H9 (cell line): ENCODE measurements at regions not wholly inside any gene's neighbourhood (a gene's known extent, or its start where the extent isn't known, plus 50 kb on each side); places are given as distances from the start of the nearest gene placed in this dataset.

Experiments used
- DNase-seq: peaks from one replicate; pipeline ENCODE4 v3.0.0-alpha.2; 2017
- H2AFZ ChIP-seq: one replicate; pipeline ENCODE4 v1.6.1; 2013; ENCODE audit warnings: mild to moderate bottlenecking, low read length, control low read depth, moderate library complexity
- H2AK5ac ChIP-seq: 2 replicates; pipeline ENCODE4 v1.6.1; 2013; ENCODE audit warnings: low read length, control low read depth, mixed read lengths; ENCODE audit not compliant: insufficient read length
- H2BK120ac ChIP-seq: one replicate; pipeline ENCODE4 v1.6.1; 2013; ENCODE audit warnings: low read depth, mild to moderate bottlenecking, low read length, control low read depth, inconsistent platforms; ENCODE audit not compliant: poor library complexity, severe bottlenecking
- H2BK12ac ChIP-seq: 2 replicates; pipeline ENCODE4 v1.6.1; 2013; ENCODE audit warnings: low read length, control low read depth, mixed read lengths, low read depth; ENCODE audit not compliant: insufficient read length
- H2BK15ac ChIP-seq: 2 replicates; pipeline ENCODE4 v1.6.1; 2013; ENCODE audit warnings: low read depth, low read length, control low read depth
- H2BK20ac ChIP-seq: one replicate; pipeline ENCODE4 v1.6.1; 2013; ENCODE audit warnings: low read depth, mild to moderate bottlenecking, low read length, control low read depth, inconsistent platforms; ENCODE audit not compliant: poor library complexity, severe bottlenecking
- H2BK5ac ChIP-seq: 2 replicates; pipeline ENCODE4 v1.6.1; 2013; ENCODE audit warnings: low read length, control low read depth, mixed read lengths; ENCODE audit not compliant: insufficient read length
- H3K14ac ChIP-seq: 2 replicates; pipeline ENCODE4 v1.6.1; 2013; ENCODE audit warnings: low read length, control low read depth; ENCODE audit not compliant: insufficient read depth
- H3K18ac ChIP-seq: 2 replicates; pipeline ENCODE4 v1.6.1; 2013; ENCODE audit warnings: low read depth, mild to moderate bottlenecking, mixed read lengths, low read length, control low read depth; ENCODE audit not compliant: insufficient read length
- H3K23ac ChIP-seq: 2 replicates; pipeline ENCODE4 v1.6.1; 2013; ENCODE audit warnings: low read length, control low read depth, mixed read lengths, low read depth; ENCODE audit not compliant: insufficient read length
- H3K23me2 ChIP-seq: 2 replicates; pipeline ENCODE4 v1.6.1; 2013; ENCODE audit warnings: low read depth, mild to moderate bottlenecking, mixed read lengths, low read length, control low read depth; ENCODE audit not compliant: insufficient read length, poor library complexity, severe bottlenecking
- H3K27ac ChIP-seq: 2 replicates; pipeline ENCODE4 v1.5.1; 2013; ENCODE audit warnings: low read length, control low read depth, mixed read lengths, low read depth; ENCODE audit not compliant: insufficient read length
- H3K27me3 ChIP-seq: 2 replicates; pipeline ENCODE4 v1.6.1; 2013; ENCODE audit warnings: low read length, control low read depth, inconsistent platforms; ENCODE audit not compliant: insufficient read depth
- H3K4ac ChIP-seq: 2 replicates; pipeline ENCODE4 v1.6.1; 2013; ENCODE audit warnings: low read depth, mild to moderate bottlenecking, control low read depth, inconsistent platforms, low read length, moderate library complexity
- H3K4me1 ChIP-seq: 2 replicates; pipeline ENCODE4 v1.6.1; 2013; ENCODE audit warnings: low read length, control low read depth, inconsistent platforms; ENCODE audit not compliant: insufficient read depth
- H3K4me2 ChIP-seq: 2 replicates; pipeline ENCODE4 v1.6.1; 2013; ENCODE audit warnings: low read length, control low read depth, mixed read lengths; ENCODE audit not compliant: insufficient read length, insufficient read depth
- H3K56ac ChIP-seq: 2 replicates; pipeline ENCODE4 v1.6.1; 2013; ENCODE audit warnings: low read depth, mild to moderate bottlenecking, mixed read lengths, low read length, control low read depth; ENCODE audit not compliant: insufficient read length
- H3K79me1 ChIP-seq: 2 replicates; pipeline ENCODE4 v1.6.1; 2013; ENCODE audit warnings: low read depth, mild to moderate bottlenecking, moderate library complexity, low read length, control low read depth, inconsistent platforms; ENCODE audit not compliant: insufficient read depth, poor library complexity, severe bottlenecking
- H3K79me2 ChIP-seq: 2 replicates; pipeline ENCODE4 v1.6.1; 2013; ENCODE audit warnings: low read length, control low read depth, inconsistent platforms; ENCODE audit not compliant: insufficient read depth
- H3K9ac ChIP-seq: 2 replicates; pipeline ENCODE4 v1.6.1; 2013; ENCODE audit warnings: low read length, control low read depth, mixed read lengths; ENCODE audit not compliant: insufficient read length; ENCODE audit errors: extremely low read depth
- H3K9me3 ChIP-seq: one replicate; pipeline ENCODE4 v1.6.1; 2013; ENCODE audit warnings: low read depth, low read length, inconsistent platforms; ENCODE audit not compliant: control insufficient read depth
- H3T11ph ChIP-seq: one replicate; pipeline ENCODE4 v1.6.1; 2013; ENCODE audit warnings: mild to moderate bottlenecking, low read length, control low read depth, inconsistent platforms
- H4K20me1 ChIP-seq: one replicate; pipeline ENCODE4 v1.6.1; 2013; ENCODE audit not compliant: control insufficient read depth, insufficient read length, insufficient read depth
- H4K5ac ChIP-seq: 2 replicates; pipeline ENCODE4 v1.6.1; 2013; ENCODE audit warnings: low read depth, mild to moderate bottlenecking, mixed read lengths, low read length, control low read depth; ENCODE audit not compliant: insufficient read length
- H4K8ac ChIP-seq: replicated peaks from 2 replicates; pipeline ENCODE4 v1.6.1; 2013; ENCODE audit warnings: low read length, control low read depth, mixed read lengths, low read depth; ENCODE audit not compliant: insufficient read length
- H4K91ac ChIP-seq: 2 replicates; pipeline ENCODE4 v1.6.1; 2013; ENCODE audit warnings: low read depth, mild to moderate bottlenecking, moderate library complexity, mixed read lengths, low read length, control low read depth; ENCODE audit not compliant: insufficient read length
- H3K27ac Mint-ChIP-seq, 3 experiments: 2 replicates in 2 of 3; 3 replicates in 1 of 3; pipeline ENCODE4 v1.8.0; 2020 to 2021; ENCODE audit warnings: mixed read lengths in 3 of 3, mild to moderate bottlenecking in 1 of 3, moderate library complexity in 1 of 3
- H3K27me3 Mint-ChIP-seq: 2 replicates; pipeline ENCODE4 v1.8.0; 2021; ENCODE audit warnings: low read depth, mild to moderate bottlenecking, moderate library complexity, mixed read lengths
- H3K36me3 Mint-ChIP-seq, 3 experiments: 2 replicates in 2 of 3; 3 replicates in 1 of 3; pipeline ENCODE4 v1.8.0; 2020 to 2021; ENCODE audit warnings: low read depth in 3 of 3, mixed read lengths in 3 of 3; ENCODE audit not compliant: insufficient read depth in 1 of 3
- H3K4me1 Mint-ChIP-seq, 2 experiments: 2 replicates each; pipeline ENCODE4 v1.8.0; 2020; ENCODE audit warnings: mixed read lengths in 2 of 2
- H3K4me3 Mint-ChIP-seq, 2 experiments: 2 replicates in 1 of 2; 3 replicates in 1 of 2; pipeline ENCODE4 v1.8.0; 2020 to 2021; ENCODE audit warnings: mild to moderate bottlenecking in 2 of 2, mixed read lengths in 2 of 2, moderate library complexity in 1 of 2
- H3K9me3 Mint-ChIP-seq, 2 experiments: 2 replicates in 1 of 2; 3 replicates in 1 of 2; pipeline ENCODE4 v1.8.0; 2020; ENCODE audit warnings: mild to moderate bottlenecking in 2 of 2, mixed read lengths in 2 of 2, moderate library complexity in 1 of 2
- CTCF ChIP-seq: fragments of 200-600 bp; sonication (generic); conservative IDR thresholded peaks from 3 replicates; pipeline ENCODE4 v1.8.0; 2021; ENCODE audit warnings: antibody characterized with exemption, mild to moderate bottlenecking
- WGBS: extraction: QIAGEN DNeasy Blood & Tissue Kit; methylation state at CpG from one replicate; pipeline ENCODE4 v1.1.7; 2013; ENCODE audit warnings: missing lambda C conversion rate, low lambda C conversion rate, mixed read lengths; ENCODE audit not compliant: insufficient read length; ENCODE audit errors: extremely low coverage; 5-methylcytosine and 5-hydroxymethylcytosine counted together

DNA sequence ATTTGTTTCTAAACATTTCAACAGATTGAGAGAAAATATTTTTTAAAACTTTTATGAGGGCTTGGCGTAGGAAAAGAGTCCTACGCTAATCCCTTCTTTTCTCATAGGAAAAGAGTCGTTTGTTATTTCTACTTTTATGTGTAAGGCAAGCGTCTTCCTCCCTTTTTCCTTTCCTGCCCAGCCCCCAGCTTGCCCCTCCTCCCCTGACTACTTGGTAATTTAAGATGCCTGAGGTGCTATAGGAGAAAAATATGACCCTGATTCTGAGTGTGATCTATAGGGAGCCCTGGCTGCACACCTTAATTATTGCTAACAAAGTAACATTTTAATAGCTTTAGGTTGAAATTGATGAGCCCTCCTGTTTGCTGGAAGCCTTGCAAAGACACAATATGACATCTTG is 373.6 kb downstream of the PBX1 start:
- DNase-seq, result no peak
- no peak overlapping the region for H4K91ac ChIP-seq
- H2BK120ac ChIP-seq, result no peak overlapping the region
- no peak overlapping the region for H3K18ac ChIP-seq
- no peaks in the 10 kb centered on the region for H4K20me1 ChIP-seq
- H3K27ac ChIP-seq, result no peak overlapping the region
- no peak overlapping the region for H3K4me2 ChIP-seq
- no peak overlapping the region for H2BK20ac ChIP-seq
- H3K79me2 ChIP-seq, result no peaks in the 10 kb centered on the region
- Mint-ChIP-seq H3K27me3 (peaks cover 2% of the 10 kb centered on the region; the same call in 1 of the 2 replicates), H3K36me3 (no peaks in the 10 kb centered on the region), H3K27ac (peak overlapping the region in 1 of 3 experiments; percentile 42; a peak in 1 of 7 replicates), H3K4me3 (no peak overlapping the region), H3K4me1 (peaks cover 21 to 31% of the 10 kb centered on the region in 2 experiments), H3K9me3 (no peaks in the 10 kb centered on the region)
- H3T11ph ChIP-seq, result no peak overlapping the region
- H3K56ac ChIP-seq, result no peak overlapping the region
- no peak overlapping the region for H3K23ac ChIP-seq
- no peak overlapping the region for H4K8ac ChIP-seq
- TF ChIP-seq CTCF, result no peak
- no peak overlapping the region for H2BK12ac ChIP-seq
- WGBS, result no CpG with 5 or more reads among the region's 4 CpGs
- H2AK5ac ChIP-seq, result no peak overlapping the region
- H2BK5ac ChIP-seq, result no peak overlapping the region
- H3K14ac ChIP-seq, result no peak overlapping the region
- no peak overlapping the region for H3K4ac ChIP-seq
- no peak overlapping the region for H2AFZ ChIP-seq
- no peak overlapping the region for H3K9ac ChIP-seq
- H3K27me3 ChIP-seq, result no peaks in the 10 kb centered on the region
- H3K4me1 ChIP-seq, result no peaks in the 10 kb centered on the region; the same call in 1 of the 2 replicates
- no peak overlapping the region for H2BK15ac ChIP-seq
- H3K23me2 ChIP-seq, result no peaks in the 10 kb centered on the region
- H3K9me3 ChIP-seq, result no peaks in the 10 kb centered on the region
- no peak overlapping the region for H4K5ac ChIP-seq
- no peaks in the 10 kb centered on the region for H3K79me1 ChIP-seq
